Fibroblast of pulmonary artery (primary cell): ENCODE measurements at regions not wholly inside any gene's neighbourhood (a gene's known extent, or its start where the extent isn't known, plus 50 kb on each side); places are given as distances from the start of the nearest gene placed in this dataset.
A peak's percentile ranks its signal among the peaks of the same experiment; 100 is the strongest.

Experiments used
- DNase-seq: peaks from one replicate; pipeline ENCODE4 v3.0.0-alpha.2; 2010; ENCODE audit warnings: low read depth
- H3K4me3 ChIP-seq: replicated peaks from 2 replicates; pipeline ENCODE4 v1.5.1; 2011; ENCODE audit warnings: low read depth, mild to moderate bottlenecking, control low read depth, low read length, moderate library complexity
- CTCF ChIP-seq: IDR thresholded peaks from 2 replicates; pipeline ENCODE4 v1.5.1; 2011; ENCODE audit warnings: mild to moderate bottlenecking, control low read depth, low read length, inconsistent platforms; ENCODE audit errors: missing control alignments

DNA sequence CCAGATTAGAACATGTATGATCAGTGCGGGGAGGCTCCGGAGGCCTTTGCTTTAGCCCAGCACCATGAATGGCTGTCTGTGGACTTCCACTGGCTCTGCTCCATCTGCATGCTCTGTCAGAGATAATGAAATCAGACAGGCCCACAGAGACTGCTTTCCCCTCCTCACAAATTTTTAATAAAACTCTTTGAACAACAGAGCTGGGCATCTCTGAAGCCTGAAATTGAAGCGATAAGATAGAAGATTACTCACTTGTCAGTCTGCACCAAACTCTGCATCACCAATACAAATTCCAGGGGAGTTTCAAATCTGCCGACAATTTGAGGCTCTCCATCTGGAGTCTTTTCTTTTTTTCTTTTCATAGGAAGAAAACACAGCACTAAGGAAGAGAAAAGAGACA is 110.0 kb downstream of the DYRK2 start:
- TF ChIP-seq CTCF = no peak
- no peak for DNase-seq
- no peak overlapping the region for H3K4me3 ChIP-seq

GRCh38 chr12:67759829-67760228 is 111.3 kb downstream of the DYRK2 start:
- no peak for TF ChIP-seq CTCF
- no peak overlapping the region for H3K4me3 ChIP-seq
- DNase-seq = no peak

GRCh38 chr12:67760586-67761275 is 112.2 kb downstream of the DYRK2 start:
- no peak overlapping the region for H3K4me3 ChIP-seq
- TF ChIP-seq CTCF = no peak
- DNase-seq = peak; percentile 44

- no peak overlapping the region for H3K4me3 ChIP-seq
- no peak for DNase-seq
- TF ChIP-seq CTCF = no peak
Measured at GRCh38 chr12:67761566-67761965, 113.0 kb downstream of the DYRK2 start.

- TF ChIP-seq CTCF = no peak
- H3K4me3 ChIP-seq = no peak overlapping the region
- DNase-seq = no peak
Measured at GRCh38 chr12:67764055-67764454, 115.5 kb downstream of the DYRK2 start.

DNA sequence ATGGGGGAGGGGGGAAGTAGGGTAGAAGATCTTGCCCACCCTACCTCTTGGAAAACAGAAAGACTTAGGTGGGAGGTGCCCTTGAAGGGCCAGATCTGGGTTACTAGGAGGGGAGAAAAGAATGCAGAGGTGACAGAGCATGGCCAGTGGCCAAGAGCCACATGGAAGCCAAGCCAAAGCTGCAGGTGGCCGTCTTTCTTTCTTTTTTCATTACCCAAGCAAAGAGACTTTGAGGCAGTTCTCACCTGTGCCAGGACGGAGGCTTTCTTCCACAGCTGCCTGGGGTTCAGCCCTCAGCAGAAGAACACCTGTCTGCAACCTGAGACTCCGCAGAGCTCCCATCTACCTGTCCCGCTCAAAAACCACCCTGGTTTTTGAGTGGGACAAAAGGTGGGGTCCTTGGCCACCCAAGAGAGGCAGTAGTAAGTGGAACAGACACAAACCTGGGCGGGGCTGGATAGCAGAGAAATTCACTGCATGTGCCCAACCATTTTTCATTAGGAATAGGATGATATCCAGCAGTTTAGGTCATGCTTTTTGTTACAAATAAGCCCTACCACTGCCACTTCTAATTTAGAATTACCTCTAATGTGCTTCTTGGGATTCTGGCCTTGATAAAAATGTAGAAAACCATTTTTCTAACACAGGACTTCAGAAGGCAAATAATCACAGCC is 116.5 kb downstream of the DYRK2 start:
- TF ChIP-seq CTCF = no peak
- no peak overlapping the region for H3K4me3 ChIP-seq
- DNase-seq = no peak
